ENCODE measurements at regions not wholly inside any gene's neighbourhood (a gene's known extent, or its start where the extent isn't known, plus 50 kb on each side); places are given as distances from the start of the nearest gene placed in this dataset.
A peak's percentile ranks its signal among the peaks of the same experiment; 100 is the strongest.

DNA sequence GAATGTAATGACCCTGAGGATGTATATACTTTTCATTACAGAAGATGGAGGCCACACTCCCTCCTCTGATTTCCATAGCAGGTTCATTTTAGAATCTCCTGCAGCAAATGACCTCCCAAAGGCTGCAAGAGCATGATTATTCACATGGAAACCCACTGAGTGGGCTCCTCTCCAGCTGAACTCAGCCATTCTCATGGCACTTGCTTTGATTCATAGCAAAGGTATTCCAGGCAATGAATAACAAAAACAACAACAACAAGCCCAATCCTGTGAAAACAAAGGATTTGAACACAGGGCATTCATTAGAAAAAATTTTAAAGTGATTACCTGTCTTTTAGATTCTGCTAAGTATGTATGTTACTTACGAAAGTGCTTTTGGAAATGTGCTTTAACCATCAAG, 894.0 kb upstream of the FRG1 start:
- no peak for DNase-seq

DNA sequence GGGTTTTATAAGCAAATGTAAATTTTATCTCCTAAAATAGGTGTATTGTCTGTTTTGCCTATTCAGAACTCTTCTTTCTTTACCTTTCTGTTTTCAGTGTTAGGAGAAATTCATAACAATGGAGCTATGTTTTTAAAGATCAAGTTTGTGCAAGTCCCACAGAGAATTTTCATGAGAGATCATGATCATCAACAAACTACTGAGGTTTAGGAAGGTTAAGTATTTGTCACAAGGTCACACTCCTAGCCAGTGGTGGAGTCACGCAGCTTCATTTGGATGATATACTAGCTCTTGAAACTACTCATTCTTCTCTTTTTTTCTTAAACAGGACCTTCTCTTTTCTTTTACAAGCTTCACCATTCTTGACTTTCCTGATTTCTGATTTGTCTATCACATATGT, 892.6 kb upstream of the FRG1 start:
- DNase-seq, result no peak

DNA sequence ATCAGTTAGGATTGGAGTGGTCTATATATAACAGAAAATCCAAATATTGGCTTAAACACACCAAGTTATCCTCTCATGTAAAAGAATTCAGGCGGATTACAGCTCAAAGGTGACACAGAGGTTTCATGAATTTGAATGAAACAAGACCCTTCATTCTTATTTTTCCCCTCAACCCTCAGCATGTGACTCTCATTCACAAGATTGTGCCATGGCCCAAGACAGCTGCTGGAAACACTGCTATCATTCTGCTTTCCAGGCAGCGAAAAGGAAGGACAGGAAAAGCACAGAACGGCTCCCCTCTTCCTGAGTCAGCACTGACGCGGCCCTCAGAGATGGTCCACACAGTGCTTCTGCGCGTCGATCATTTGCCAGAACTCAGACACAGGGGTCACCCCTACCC, 891.0 kb upstream of the FRG1 start:
- DNase-seq, result no peak

DNA sequence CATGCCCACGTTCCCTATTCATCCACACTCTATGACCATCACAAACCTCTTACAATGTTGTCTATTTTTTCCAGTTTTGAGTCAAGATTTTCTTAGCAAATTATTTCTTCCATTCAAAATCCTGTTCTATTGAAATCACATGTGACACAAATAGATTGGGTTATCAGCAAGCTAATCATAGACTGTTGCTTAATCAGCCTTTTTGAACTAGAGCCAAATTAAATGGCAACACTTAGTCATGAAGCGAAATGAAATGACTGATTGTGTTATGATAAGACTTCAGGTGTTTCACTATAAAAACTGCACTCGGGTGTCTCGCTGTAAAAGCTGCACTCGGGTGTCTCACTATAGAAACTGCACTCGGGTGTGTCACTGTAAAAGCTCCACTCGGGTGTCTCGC, 890.0 kb upstream of the FRG1 start:
- peak in 1 of 3 experiments; percentile 45 for DNase-seq

DNA sequence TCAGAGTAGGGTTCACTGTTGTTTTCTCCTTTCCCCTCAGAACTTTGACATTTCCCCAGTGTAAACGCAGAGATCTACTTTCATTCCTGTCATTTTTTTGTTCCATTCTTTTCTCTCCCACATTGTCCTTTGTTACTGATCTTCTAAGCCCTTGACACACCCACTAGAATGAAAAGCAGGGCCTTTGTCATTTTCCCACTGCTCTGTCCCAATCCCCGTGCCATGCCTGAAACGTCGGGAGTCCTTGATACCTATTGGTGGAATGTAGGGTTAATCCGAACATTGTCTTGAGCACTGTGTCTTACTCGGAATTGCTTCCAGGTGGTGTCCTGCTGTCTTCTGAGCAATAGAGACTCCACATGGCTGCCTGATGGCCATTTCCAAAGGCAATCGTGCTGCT, 887.1 kb upstream of the FRG1 start:
- DNase-seq, result no peak

- peak in 1 of 3 experiments; percentile 29 for DNase-seq
Observed at GRCh38 chr4:189060104-189060503, 880.6 kb upstream of the FRG1 start.

DNA sequence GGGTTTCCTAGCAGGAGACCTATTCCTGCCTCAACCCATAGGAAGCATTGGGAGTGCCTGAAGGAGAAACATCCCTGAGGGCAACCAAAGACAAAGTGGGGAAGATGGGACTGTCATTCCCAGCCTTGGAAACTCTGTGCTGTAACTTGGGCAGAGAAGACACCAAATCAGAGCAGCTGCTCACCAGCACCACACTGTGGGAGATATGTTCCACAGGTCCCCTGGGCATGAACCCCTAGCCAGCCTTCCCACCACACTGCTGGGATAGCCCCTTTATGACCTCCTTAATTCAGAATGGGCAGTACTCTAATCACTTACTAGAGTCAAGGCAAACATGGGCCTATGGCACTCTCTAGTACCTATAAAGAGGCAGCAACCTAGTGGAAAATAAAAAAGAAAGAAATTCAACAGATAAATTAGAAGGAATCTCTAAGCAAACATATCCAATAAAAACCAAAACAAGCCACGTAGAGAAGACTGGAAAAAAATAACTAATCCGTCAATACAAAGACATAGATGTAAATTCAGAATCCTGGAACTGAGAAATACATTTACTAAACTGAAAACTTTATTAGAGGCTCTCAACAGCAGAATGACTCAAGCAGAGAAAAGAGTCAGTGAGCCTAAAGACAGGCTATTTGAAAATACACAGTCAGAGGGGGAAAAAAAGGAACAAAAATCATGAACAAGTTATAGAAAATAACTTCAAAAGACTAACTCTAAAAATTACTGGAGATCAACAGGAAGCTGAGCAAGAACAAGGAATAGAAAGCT, 878.4 kb upstream of the FRG1 start:
- no peak for DNase-seq

- DNase-seq, result no peak
Observed at GRCh38 chr4:189069772-189070171, 870.9 kb upstream of the FRG1 start.

DNA sequence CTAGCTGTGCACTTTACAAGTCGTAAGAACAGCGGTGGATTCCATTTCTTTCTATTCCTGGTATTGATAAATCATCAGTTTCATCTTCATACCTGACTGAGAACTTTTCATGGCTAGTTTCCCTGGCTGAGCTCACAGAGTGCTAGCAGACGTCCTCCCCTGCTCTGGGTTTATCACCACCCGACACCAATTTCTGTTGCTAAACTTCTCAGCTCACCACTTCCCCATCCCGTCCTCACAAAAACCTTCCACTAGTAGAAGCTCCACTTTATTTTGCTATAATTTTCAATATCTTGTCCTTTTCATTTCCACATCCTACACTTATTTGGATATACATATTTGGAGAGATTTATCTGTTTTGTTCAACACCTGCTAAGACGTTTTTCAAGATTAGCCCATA, 869.4 kb upstream of the FRG1 start:
- DNase-seq, result no peak

- no peak for DNase-seq
Observed at GRCh38 chr4:189073739-189074138, 866.9 kb upstream of the FRG1 start.

- DNase-seq, result no peak
Observed at GRCh38 chr4:189081826-189082225, 858.8 kb upstream of the FRG1 start.

- DNase-seq, result no peak
Observed at GRCh38 chr4:189083769-189084168, 856.9 kb upstream of the FRG1 start.

GRCh38 chr4:189084671-189085070, 856.0 kb upstream of the FRG1 start:
- DNase-seq, result no peak

DNA sequence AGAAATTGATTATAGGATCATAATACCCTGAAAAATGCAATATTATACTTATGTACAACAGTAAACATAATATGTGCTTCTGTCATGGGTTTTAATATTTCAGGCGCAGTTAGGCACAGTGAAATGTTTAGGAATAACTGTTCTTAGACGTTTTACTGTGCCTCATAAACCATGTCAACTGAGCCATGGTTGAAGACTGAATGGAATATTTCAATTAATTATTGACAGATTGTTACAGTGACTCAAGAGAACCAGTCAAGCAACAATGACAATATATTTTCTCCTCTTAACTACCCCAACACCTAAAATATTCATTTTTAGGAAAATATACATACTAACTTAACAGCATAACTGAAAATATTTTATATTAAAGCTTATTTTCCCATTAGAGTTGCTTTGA, 852.7 kb upstream of the FRG1 start:
- DNase-seq, result no peak

GRCh38 chr4:189088780-189089179, 851.9 kb upstream of the FRG1 start:
- peak in 2 of 3 experiments; percentile 3 to 53 for DNase-seq

- DNase-seq, result no peak
Observed at GRCh38 chr4:189090174-189090814, 850.4 kb upstream of the FRG1 start.

- no peak for DNase-seq
Observed at GRCh38 chr4:189092581-189092980, 848.1 kb upstream of the FRG1 start.

GRCh38 chr4:189096108-189096507, 844.6 kb upstream of the FRG1 start:
- no peak for DNase-seq

DNA sequence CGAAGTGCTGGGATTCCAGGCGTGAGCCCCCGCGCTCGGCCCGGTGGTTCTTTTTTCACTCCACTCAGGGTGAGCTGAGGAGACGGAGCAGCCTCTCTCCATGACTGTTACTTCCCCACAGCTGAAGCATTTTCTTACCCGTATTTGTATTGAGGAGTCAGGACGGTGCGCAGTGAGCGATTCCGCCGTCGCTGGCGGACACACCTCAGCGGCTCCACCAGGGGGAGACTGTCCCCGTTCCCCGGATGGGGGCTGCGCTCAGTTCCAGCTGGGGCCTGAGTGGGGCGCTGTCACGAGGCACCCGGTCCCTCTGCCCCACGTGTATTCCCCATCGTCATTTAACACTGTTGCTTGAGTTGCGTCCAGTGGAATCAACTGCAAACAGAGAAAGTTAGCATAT, 844.0 kb upstream of the FRG1 start:
- no peak for DNase-seq

GRCh38 chr4:189098932-189099696, 841.6 kb upstream of the FRG1 start:
- peak; percentile 27 to 70 (median 27) for DNase-seq

GRCh38 chr4:189113389-189113888, 827.2 kb upstream of the FRG1 start:
- DNase-seq, result no peak

- peak in 1 of 3 experiments; percentile 1 for DNase-seq
Observed at GRCh38 chr4:189117426-189117825, 823.2 kb upstream of the FRG1 start.

- no peak for DNase-seq
Observed at GRCh38 chr4:189121336-189121735, 819.3 kb upstream of the FRG1 start.
